Skeletal muscle cell (primary cell): ENCODE measurements at regions not wholly inside any gene's neighbourhood (a gene's known extent, or its start where the extent isn't known, plus 50 kb on each side); places are given as distances from the start of the nearest gene placed in this dataset.
A peak's percentile ranks its signal among the peaks of the same experiment; 100 is the strongest.
"Not testable (repeated sequence)": the region's sequence is repeated elsewhere in the genome, so short reads cannot be mapped to it uniquely, and the experiment has no call there.

ENCODE experiments used
- DNase-seq: peaks from one replicate; pipeline ENCODE4 v3.0.0-alpha.2; 2010; ENCODE audit warnings: low read depth
- H3K4me3 ChIP-seq: 2 replicates; pipeline ENCODE4 v1.5.1; 2011; ENCODE audit warnings: low read depth, mild to moderate bottlenecking, control low read depth, low read length, moderate library complexity

- H3K4me3 ChIP-seq, result no peak overlapping the region
- no peak for DNase-seq
These were observed 85.4 kb upstream of the RALY start for GRCh38 chr20:33908336-33908735.

GRCh38 chr20:33908868-33909267 is 84.8 kb upstream of the RALY start:
- DNase-seq, result no peak
- no peak overlapping the region for H3K4me3 ChIP-seq

- peak; percentile 72 for DNase-seq
- no peak overlapping the region for H3K4me3 ChIP-seq
These were observed 84.3 kb upstream of the RALY start for GRCh38 chr20:33909331-33909921.

GRCh38 chr20:33910056-33910455 is 83.7 kb upstream of the RALY start:
- no peak for DNase-seq
- H3K4me3 ChIP-seq, result no peak overlapping the region

- H3K4me3 ChIP-seq, result no peak overlapping the region
- no peak for DNase-seq
These were observed 83.0 kb upstream of the RALY start for GRCh38 chr20:33910529-33911327.

GRCh38 chr20:33914919-33915318 is 78.8 kb upstream of the RALY start:
- no peak for DNase-seq
- no peak overlapping the region for H3K4me3 ChIP-seq

- DNase-seq, result no peak
- no peak overlapping the region for H3K4me3 ChIP-seq
These were observed 77.9 kb upstream of the RALY start for GRCh38 chr20:33915726-33916331.

GRCh38 chr20:33916768-33917167 is 76.9 kb upstream of the RALY start:
- H3K4me3 ChIP-seq, result no peak overlapping the region
- DNase-seq, result no peak

- no peak for DNase-seq
- no peak overlapping the region for H3K4me3 ChIP-seq
These were observed 75.7 kb upstream of the RALY start for GRCh38 chr20:33917831-33918525.

GRCh38 chr20:33918662-33919061 is 75.0 kb upstream of the RALY start:
- no peak overlapping the region for H3K4me3 ChIP-seq
- no peak for DNase-seq

- DNase-seq, result no peak
- no peak overlapping the region for H3K4me3 ChIP-seq
These were observed 74.1 kb upstream of the RALY start for GRCh38 chr20:33919653-33920052.

- H3K4me3 ChIP-seq, result no peak overlapping the region
- DNase-seq, result no peak
These were observed 71.5 kb upstream of the RALY start for GRCh38 chr20:33922224-33922623.

GRCh38 chr20:33923740-33924139 is 70.0 kb upstream of the RALY start:
- DNase-seq, result no peak
- no peak overlapping the region for H3K4me3 ChIP-seq

GRCh38 chr20:33925867-33926266 is 67.8 kb upstream of the RALY start:
- no peak for DNase-seq
- H3K4me3 ChIP-seq, result no peak overlapping the region

- no peak for DNase-seq
- no peak overlapping the region for H3K4me3 ChIP-seq
These were observed 67.3 kb upstream of the RALY start for GRCh38 chr20:33926425-33926824.

- no peak for DNase-seq
- no peak overlapping the region for H3K4me3 ChIP-seq
These were observed 66.0 kb upstream of the RALY start for GRCh38 chr20:33927724-33928123.

- H3K4me3 ChIP-seq, result no peak overlapping the region
- no peak for DNase-seq
These were observed 63.8 kb upstream of the RALY start for GRCh38 chr20:33929917-33930316.

GRCh38 chr20:33933469-33933909 is 60.2 kb upstream of the RALY start:
- DNase-seq, result no peak
- no peak overlapping the region for H3K4me3 ChIP-seq

- DNase-seq, result no peak
- no peak overlapping the region for H3K4me3 ChIP-seq
These were observed 57.1 kb upstream of the RALY start for GRCh38 chr20:33936656-33937055.

GRCh38 chr20:33939031-33939430 is 54.7 kb upstream of the RALY start:
- not testable (repeated sequence) for DNase-seq, H3K4me3 ChIP-seq
